HCT116 (cell line): ENCODE measurements at regions not wholly inside any gene's neighbourhood (a gene's known extent, or its start where the extent isn't known, plus 50 kb on each side); places are given as distances from the start of the nearest gene placed in this dataset.

ENCODE experiments used
- EZH2 ChIP-seq: fragments of 200-600 bp; sonication (generic); IDR thresholded peaks from 2 replicates; pipeline ENCODE4 v1.6.1; 2017; ENCODE audit warnings: antibody characterized with exemption, mixed run types
- POLR2A ChIP-seq: IDR thresholded peaks from 2 replicates; pipeline ENCODE4 v1.7.0; 2011; ENCODE audit warnings: borderline replicate concordance; ENCODE audit not compliant: insufficient read depth, insufficient read length; ENCODE audit errors: extremely low read depth
- POLR2AphosphoS5 ChIP-seq: IDR thresholded peaks from 2 replicates; pipeline ENCODE4 v1.6.1; 2011; ENCODE audit warnings: mild to moderate bottlenecking, low read depth, low read length, moderate library complexity
- SIN3A ChIP-seq: IDR thresholded peaks from 2 replicates; pipeline ENCODE4 v1.6.1; 2012; ENCODE audit warnings: low read depth
- YY1 ChIP-seq: IDR thresholded peaks from 2 replicates; pipeline ENCODE4 v1.6.1; 2011; ENCODE audit warnings: low read length, low read depth, moderate library complexity, mild to moderate bottlenecking; ENCODE audit not compliant: insufficient replicate concordance; ENCODE audit errors: extremely low read depth
- ZFX ChIP-seq: fragments of 450-650 bp; IDR thresholded peaks from 2 replicates; pipeline ENCODE4 v1.6.1; 2017
- ZNF274 ChIP-seq: fragments of 200-500 bp; sonication (Bioruptor generic); IDR thresholded peaks from 2 replicates; pipeline ENCODE4 v1.6.1; 2014; ENCODE audit warnings: mild to moderate bottlenecking, low read depth, low read length, inconsistent platforms
- TF ChIP-seq, protein P1 (sequence below), 3 experiments: fragments of 200-600 bp in 1 of 3; sonication (generic) in 1 of 3; IDR thresholded peaks in 2 of 3; conservative IDR thresholded peaks in 1 of 3; 2 replicates each; pipeline ENCODE4 v1.5.1; 2012 to 2017; ENCODE audit warnings: low read depth in 2 of 3, low read length in 2 of 3, antibody characterized with exemption in 1 of 3, borderline replicate concordance in 1 of 3, control low read depth in 1 of 3, mild to moderate bottlenecking in 1 of 3, mixed read lengths in 1 of 3, mixed run types in 1 of 3, moderate library complexity in 1 of 3; ENCODE audit not compliant: insufficient read depth in 1 of 3
- TF ChIP-seq, protein P2 (sequence below): IDR thresholded peaks from 2 replicates; pipeline ENCODE4 v1.6.1; 2012
- TF ChIP-seq, protein P3 (sequence below): IDR thresholded peaks from 2 replicates; pipeline ENCODE4 v1.6.1; 2012

DNA sequence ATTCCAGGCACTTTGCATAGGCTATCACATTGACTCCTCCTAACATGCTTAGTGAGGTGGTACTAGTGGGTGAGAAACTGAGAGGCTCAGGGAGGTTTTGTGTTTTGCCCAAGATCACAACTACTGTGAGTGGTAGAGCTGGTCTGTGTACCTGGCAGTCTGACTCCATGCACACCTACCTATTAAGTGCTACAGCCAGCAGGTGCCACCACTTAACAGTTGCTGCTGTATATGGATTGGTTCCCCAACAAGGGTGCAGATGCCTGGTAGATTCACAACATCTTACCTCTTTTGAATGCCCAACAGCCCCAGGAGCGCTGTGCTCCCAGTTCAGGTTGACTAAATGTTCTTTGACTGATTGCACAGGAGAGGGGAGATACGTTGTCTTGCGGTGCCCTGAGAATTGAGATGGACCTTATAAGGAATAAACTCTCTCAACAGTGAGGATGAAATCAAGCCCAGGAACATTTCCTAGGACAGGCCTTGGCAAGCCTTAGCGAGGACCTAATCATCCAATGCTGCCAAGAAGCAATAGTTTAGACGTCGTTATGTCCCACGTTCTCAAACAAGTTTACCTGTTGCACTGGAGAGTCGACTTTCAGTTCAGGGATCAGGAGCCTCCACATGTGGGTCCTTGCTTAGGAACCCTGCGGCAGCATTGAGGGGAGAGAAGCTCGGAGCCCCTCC lies 78.9 kb upstream of the F3 start:
- TF ChIP-seq, protein P1, sequence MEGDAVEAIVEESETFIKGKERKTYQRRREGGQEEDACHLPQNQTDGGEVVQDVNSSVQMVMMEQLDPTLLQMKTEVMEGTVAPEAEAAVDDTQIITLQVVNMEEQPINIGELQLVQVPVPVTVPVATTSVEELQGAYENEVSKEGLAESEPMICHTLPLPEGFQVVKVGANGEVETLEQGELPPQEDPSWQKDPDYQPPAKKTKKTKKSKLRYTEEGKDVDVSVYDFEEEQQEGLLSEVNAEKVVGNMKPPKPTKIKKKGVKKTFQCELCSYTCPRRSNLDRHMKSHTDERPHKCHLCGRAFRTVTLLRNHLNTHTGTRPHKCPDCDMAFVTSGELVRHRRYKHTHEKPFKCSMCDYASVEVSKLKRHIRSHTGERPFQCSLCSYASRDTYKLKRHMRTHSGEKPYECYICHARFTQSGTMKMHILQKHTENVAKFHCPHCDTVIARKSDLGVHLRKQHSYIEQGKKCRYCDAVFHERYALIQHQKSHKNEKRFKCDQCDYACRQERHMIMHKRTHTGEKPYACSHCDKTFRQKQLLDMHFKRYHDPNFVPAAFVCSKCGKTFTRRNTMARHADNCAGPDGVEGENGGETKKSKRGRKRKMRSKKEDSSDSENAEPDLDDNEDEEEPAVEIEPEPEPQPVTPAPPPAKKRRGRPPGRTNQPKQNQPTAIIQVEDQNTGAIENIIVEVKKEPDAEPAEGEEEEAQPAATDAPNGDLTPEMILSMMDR (IDR thresholded peaks at IDR 0.05 in 2 of 3, conservative IDR thresholded peaks at IDR 0.05 in 1 of 3; ENCODE audit: borderline replicate concordance in 1 of 3, insufficient read depth in 1 of 3, low read depth in 2 of 3, low read length in 2 of 3), result 0 out of 6 replicates have a peak, but pooled peaks of 1 of the 3 experiments have one; percentile 18
- TF ChIP-seq POLR2A, result no peak
- TF ChIP-seq YY1, result no peak
- TF ChIP-seq EZH2, result no peak
- TF ChIP-seq SIN3A, result no peak
- TF ChIP-seq, protein P2, sequence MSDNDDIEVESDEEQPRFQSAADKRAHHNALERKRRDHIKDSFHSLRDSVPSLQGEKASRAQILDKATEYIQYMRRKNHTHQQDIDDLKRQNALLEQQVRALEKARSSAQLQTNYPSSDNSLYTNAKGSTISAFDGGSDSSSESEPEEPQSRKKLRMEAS, result no peak
- TF ChIP-seq ZNF274, result no peak
- TF ChIP-seq, protein P3, sequence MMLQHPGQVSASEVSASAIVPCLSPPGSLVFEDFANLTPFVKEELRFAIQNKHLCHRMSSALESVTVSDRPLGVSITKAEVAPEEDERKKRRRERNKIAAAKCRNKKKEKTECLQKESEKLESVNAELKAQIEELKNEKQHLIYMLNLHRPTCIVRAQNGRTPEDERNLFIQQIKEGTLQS, result no peak
- TF ChIP-seq ZFX, result no peak; the same call in 1 of the 2 replicates
- no peak for TF ChIP-seq POLR2AphosphoS5
